ENCODE measurements at regions not wholly inside any gene's neighbourhood (a gene's known extent, or its start where the extent isn't known, plus 50 kb on each side); places are given as distances from the start of the nearest gene placed in this dataset.

- peak; percentile 13 for DNase-seq
- intact Hi-C loops (cut with micrococcal nuclease; ENCODE audit: unreplicated experiment): no loop called here
- TF ChIP-seq CTCF (IDR thresholded peaks at IDR 0.05; ENCODE audit: unreplicated experiment): peak; percentile 59
- BruUV-seq (replicated peaks): no TSS peak
- no peak overlapping the region for H3K4me3 Mint-ChIP-seq (ENCODE audit: low read depth, unreplicated experiment)
- H3K4me1 Mint-ChIP-seq (ENCODE audit: low read depth, unreplicated experiment): no peaks in the 10 kb centered on the region
- peaks cover 61% of the 10 kb centered on the region for H3K27me3 Mint-ChIP-seq (ENCODE audit: unreplicated experiment)
- no peaks in the 10 kb centered on the region for H3K9me3 Mint-ChIP-seq (ENCODE audit: low read depth, unreplicated experiment)
- CTCF ChIA-PET: interaction anchor here (0.7 to 1.0 kb wide), 3 partner anchors 9 to 158 kb away, joined by 3 to 9 read pairs (median 3); no protein-coding TSS in a partner anchor
- H3K36me3 Mint-ChIP-seq (ENCODE audit: insufficient read depth, unreplicated experiment): no peaks in the 10 kb centered on the region
- H3K27ac Mint-ChIP-seq (ENCODE audit: unreplicated experiment): no peak overlapping the region
Observed at GRCh38 chr12:4849115-4849541, 60.6 kb upstream of the KCNA1 start.

- Mint-ChIP-seq H3K27ac (ENCODE audit: unreplicated experiment) (no peak overlapping the region), H3K4me1 (ENCODE audit: low read depth, unreplicated experiment) (no peaks in the 10 kb centered on the region), H3K4me3 (ENCODE audit: low read depth, unreplicated experiment) (no peak overlapping the region), H3K9me3 (ENCODE audit: low read depth, unreplicated experiment) (no peaks in the 10 kb centered on the region), H3K36me3 (ENCODE audit: insufficient read depth, unreplicated experiment) (no peaks in the 10 kb centered on the region), H3K27me3 (ENCODE audit: unreplicated experiment) (peaks cover 68% of the 10 kb centered on the region)
- no peak for TF ChIP-seq CTCF (IDR thresholded peaks at IDR 0.05; ENCODE audit: unreplicated experiment)
- CTCF ChIA-PET: no interaction called here
- intact Hi-C loops (cut with micrococcal nuclease; ENCODE audit: unreplicated experiment): no loop called here
- no TSS peak for BruUV-seq (replicated peaks)
- no peak for DNase-seq
Observed at GRCh38 chr12:4849795-4850345, 59.8 kb upstream of the KCNA1 start.

GRCh38 chr12:4850857-4851380 lies 58.8 kb upstream of the KCNA1 start:
- DNase-seq: no peak
- Mint-ChIP-seq H3K27ac (ENCODE audit: unreplicated experiment) (no peak overlapping the region), H3K27me3 (ENCODE audit: unreplicated experiment) (peaks cover 79% of the 10 kb centered on the region), H3K4me1 (ENCODE audit: low read depth, unreplicated experiment) (no peaks in the 10 kb centered on the region), H3K36me3 (ENCODE audit: insufficient read depth, unreplicated experiment) (no peaks in the 10 kb centered on the region), H3K9me3 (ENCODE audit: low read depth, unreplicated experiment) (no peaks in the 10 kb centered on the region), H3K4me3 (ENCODE audit: low read depth, unreplicated experiment) (no peak overlapping the region)
- CTCF ChIA-PET: no interaction called here
- no TSS peak for BruUV-seq (replicated peaks)
- intact Hi-C loops (cut with micrococcal nuclease; ENCODE audit: unreplicated experiment): no loop called here
- TF ChIP-seq CTCF (IDR thresholded peaks at IDR 0.05; ENCODE audit: unreplicated experiment): no peak

- CTCF ChIA-PET: no interaction called here
- H3K9me3 Mint-ChIP-seq (ENCODE audit: low read depth, unreplicated experiment): no peaks in the 10 kb centered on the region
- intact Hi-C loops (cut with micrococcal nuclease; ENCODE audit: unreplicated experiment): no loop called here
- no peak for TF ChIP-seq CTCF (IDR thresholded peaks at IDR 0.05; ENCODE audit: unreplicated experiment)
- no peaks in the 10 kb centered on the region for H3K36me3 Mint-ChIP-seq (ENCODE audit: insufficient read depth, unreplicated experiment)
- DNase-seq: no peak
- H3K27me3 Mint-ChIP-seq (ENCODE audit: unreplicated experiment): peaks cover 74% of the 10 kb centered on the region
- H3K4me3 Mint-ChIP-seq (ENCODE audit: low read depth, unreplicated experiment): no peak overlapping the region
- no peaks in the 10 kb centered on the region for H3K4me1 Mint-ChIP-seq (ENCODE audit: low read depth, unreplicated experiment)
- no TSS peak for BruUV-seq (replicated peaks)
- H3K27ac Mint-ChIP-seq (ENCODE audit: unreplicated experiment): no peak overlapping the region
Observed at GRCh38 chr12:4852308-4852707, 57.4 kb upstream of the KCNA1 start.

Measured in Calu3 (cell line).